Stimulated activated CD4-positive, alpha-beta T cell treated with anti-CD3 and anti-CD28 coated beads, Interleukin-15, amount 100 ng/mL, for 48 hours (primary cell): ENCODE measurements at regions not wholly inside any gene's neighbourhood (a gene's known extent, or its start where the extent isn't known, plus 50 kb on each side); places are given as distances from the start of the nearest gene placed in this dataset.

Experiments used
- DNase-seq, 2 donors: peaks; one replicate each; pipeline ENCODE4 v3.0.0-alpha.2; 2020; ENCODE audit warnings: low read depth in 2 of 2

GRCh38 chr3:28808068-28808467 is 459.4 kb upstream of the AZI2 start:
- no peak for DNase-seq

GRCh38 chr3:28816017-28816416 is 464.9 kb upstream of the RBMS3 start:
- no peak for DNase-seq

- DNase-seq: no peak
Observed at GRCh38 chr3:28824316-28824715, 456.6 kb upstream of the RBMS3 start.

- no peak for DNase-seq
Observed at GRCh38 chr3:28826840-28827239, 454.0 kb upstream of the RBMS3 start.

- DNase-seq: no peak
Observed at GRCh38 chr3:28835249-28835648, 445.6 kb upstream of the RBMS3 start.

- DNase-seq: no peak
Observed at GRCh38 chr3:28835751-28836150, 445.1 kb upstream of the RBMS3 start.

- no peak for DNase-seq
Observed at GRCh38 chr3:28836199-28836598, 444.7 kb upstream of the RBMS3 start.

- DNase-seq: peak; percentile 38 to 43
Observed at GRCh38 chr3:28840976-28841376, 439.9 kb upstream of the RBMS3 start.

- DNase-seq: no peak
Observed at GRCh38 chr3:28841441-28841840, 439.4 kb upstream of the RBMS3 start.

GRCh38 chr3:28844298-28845005 is 436.4 kb upstream of the RBMS3 start:
- no peak for DNase-seq

GRCh38 chr3:28845006-28845324 is 435.9 kb upstream of the RBMS3 start:
- DNase-seq: no peak

GRCh38 chr3:28846971-28847478 is 433.8 kb upstream of the RBMS3 start:
- DNase-seq: no peak

- DNase-seq: no peak
Observed at GRCh38 chr3:28847736-28848135, 433.1 kb upstream of the RBMS3 start.

GRCh38 chr3:28850186-28850585 is 430.7 kb upstream of the RBMS3 start:
- no peak for DNase-seq

GRCh38 chr3:28853830-28854229 is 427.0 kb upstream of the RBMS3 start:
- no peak for DNase-seq

- no peak for DNase-seq
Observed at GRCh38 chr3:28856796-28857195, 424.1 kb upstream of the RBMS3 start.

- no peak for DNase-seq
Observed at GRCh38 chr3:28859897-28860296, 421.0 kb upstream of the RBMS3 start.

GRCh38 chr3:28860307-28860706 is 420.6 kb upstream of the RBMS3 start:
- no peak for DNase-seq

GRCh38 chr3:28863186-28863585 is 417.7 kb upstream of the RBMS3 start:
- no peak for DNase-seq

- DNase-seq: no peak
Observed at GRCh38 chr3:28867836-28868235, 413.0 kb upstream of the RBMS3 start.

GRCh38 chr3:28868897-28869296 is 412.0 kb upstream of the RBMS3 start:
- no peak for DNase-seq

- DNase-seq: no peak
Observed at GRCh38 chr3:28877912-28878311, 403.0 kb upstream of the RBMS3 start.

- no peak for DNase-seq
Observed at GRCh38 chr3:28890373-28890772, 390.5 kb upstream of the RBMS3 start.

GRCh38 chr3:28891485-28891884 is 389.4 kb upstream of the RBMS3 start:
- no peak for DNase-seq
